ENCODE measurements at regions not wholly inside any gene's neighbourhood (a gene's known extent, or its start where the extent isn't known, plus 50 kb on each side); places are given as distances from the start of the nearest gene placed in this dataset.
"Not testable (repeated sequence)": the region's sequence is repeated elsewhere in the genome, so short reads cannot be mapped to it uniquely, and the experiment has no call there.

DNA sequence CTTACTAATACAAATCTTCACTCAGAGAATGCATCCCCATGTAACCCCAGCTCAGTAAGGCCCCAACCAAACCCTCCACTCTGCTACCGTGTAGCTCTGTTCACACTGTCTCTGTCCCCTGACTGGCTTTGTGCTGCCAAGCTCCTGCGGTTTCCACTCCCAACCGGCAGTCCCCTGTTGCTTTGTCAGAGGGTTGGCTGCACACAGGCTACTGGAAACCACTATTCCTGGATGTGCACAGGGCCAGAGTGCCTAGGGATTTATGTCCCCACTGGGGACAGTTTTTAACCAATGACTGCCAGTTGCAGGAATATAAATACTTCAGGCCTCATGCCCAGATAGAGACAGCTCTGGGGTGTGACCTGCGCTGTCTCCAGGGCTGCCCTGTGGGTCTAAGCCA is 157.1 kb upstream of the C16orf82 start:
- DNase-seq = no peak

DNA sequence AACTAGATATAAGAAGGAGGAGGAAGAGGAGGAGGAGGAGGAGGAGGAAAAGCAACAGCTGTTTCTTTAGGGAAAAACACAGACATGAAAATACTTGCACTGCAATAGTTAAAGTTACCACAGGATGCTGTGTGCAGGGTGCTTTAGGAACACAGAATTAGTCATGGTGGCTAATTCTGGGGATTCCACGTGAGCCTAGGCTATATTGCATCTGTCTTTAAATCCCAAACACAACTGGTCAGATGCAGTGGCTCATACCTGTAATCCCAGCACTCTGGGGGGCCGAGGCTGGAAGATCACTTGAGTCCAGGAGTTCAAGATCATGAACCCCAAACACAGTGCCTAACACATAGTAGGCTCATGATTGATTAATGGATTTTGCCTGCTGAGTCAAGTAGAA is 155.3 kb upstream of the C16orf82 start:
- no peak for DNase-seq

GRCh38 chr16:26913851-26914250 is 152.9 kb upstream of the C16orf82 start:
- DNase-seq = no peak

DNA sequence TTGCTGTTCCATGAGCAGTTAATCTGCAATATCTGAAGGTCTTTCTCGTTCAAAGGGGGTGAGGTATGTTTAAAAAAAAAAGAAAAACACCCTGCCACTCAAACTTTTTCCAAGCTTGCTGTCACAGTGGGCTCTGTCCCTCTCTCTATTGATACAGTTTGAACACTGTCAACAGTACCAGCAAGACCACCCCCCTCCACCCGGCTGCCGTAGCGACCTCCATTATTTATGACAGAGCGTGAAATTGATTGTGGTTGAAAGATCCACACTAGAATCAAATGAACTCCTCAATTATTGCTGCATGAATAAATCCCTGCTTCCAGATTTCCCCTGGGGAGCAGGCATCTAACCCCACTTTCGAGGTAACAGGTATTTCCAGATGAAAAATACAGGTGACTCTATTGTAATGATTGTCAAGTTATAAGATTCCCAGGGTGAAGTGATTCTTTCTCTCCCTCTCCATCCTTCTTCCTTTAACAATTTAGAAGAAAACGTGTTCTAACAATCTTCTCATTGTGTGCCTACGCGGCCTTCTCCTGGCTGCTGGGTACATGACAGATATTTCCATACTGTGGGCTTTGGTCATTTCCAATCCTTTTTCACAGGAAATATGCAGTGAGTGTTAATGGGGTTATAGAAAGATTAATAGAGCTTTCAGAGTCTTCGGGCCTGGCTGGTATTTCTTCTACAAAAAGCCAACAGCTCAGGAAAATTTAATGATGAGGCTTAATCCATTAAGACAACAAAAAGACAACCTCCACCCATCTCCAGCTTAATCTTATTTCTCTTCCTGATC is 135.7 kb upstream of the C16orf82 start:
- no peak for DNase-seq

- DNase-seq = no peak
These were observed 116.1 kb upstream of the C16orf82 start for GRCh38 chr16:26950636-26951035.

DNA sequence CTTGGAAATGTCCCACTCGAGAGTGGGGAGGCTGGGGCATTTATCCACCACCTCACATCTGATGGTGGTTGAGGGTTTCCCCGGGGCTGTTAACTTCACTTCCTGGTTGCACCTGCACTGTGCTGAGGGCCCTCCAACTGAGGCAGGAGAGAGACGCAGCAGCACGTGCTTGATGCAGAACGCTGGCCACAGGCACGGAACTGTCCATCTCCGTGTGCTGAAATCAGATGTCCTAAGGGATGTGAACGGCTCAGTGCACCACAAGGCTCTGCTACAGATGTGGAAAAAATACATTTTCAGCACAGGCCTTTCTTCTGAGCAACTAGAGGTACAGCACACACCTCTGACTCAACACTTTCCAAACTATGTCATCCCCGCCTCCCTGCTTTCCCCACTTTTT is 114.8 kb upstream of the C16orf82 start:
- DNase-seq = no peak

- DNase-seq = no peak
These were observed 114.3 kb upstream of the C16orf82 start for GRCh38 chr16:26952411-26952810.

GRCh38 chr16:26957283-26957859 is 109.4 kb upstream of the C16orf82 start:
- DNase-seq = no peak

GRCh38 chr16:26959416-26960009 is 107.2 kb upstream of the C16orf82 start:
- no peak for DNase-seq

- no peak for DNase-seq
These were observed 105.3 kb upstream of the C16orf82 start for GRCh38 chr16:26961459-26961858.

DNA sequence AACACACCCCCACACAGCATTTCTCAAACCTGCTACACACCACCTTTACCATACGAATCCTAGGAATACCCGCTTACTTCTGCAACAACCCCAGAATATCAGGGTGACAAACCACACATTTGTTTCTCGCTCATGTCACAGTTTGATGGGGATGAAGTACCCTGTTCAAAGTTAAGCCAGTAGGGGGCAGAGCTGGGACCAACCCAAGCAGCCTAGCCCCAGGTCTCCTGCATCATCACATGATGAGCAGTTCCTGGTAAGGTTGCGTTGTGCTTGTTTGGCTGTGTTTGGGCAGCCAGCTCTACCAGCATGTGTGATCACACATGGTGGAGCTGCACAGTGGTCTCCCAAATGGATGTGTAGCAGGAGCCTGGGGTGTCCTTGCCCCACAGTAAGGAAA is 103.6 kb upstream of the C16orf82 start:
- peak; percentile 4 for DNase-seq

GRCh38 chr16:26969589-26970231 is 97.0 kb upstream of the C16orf82 start:
- DNase-seq = no peak

DNA sequence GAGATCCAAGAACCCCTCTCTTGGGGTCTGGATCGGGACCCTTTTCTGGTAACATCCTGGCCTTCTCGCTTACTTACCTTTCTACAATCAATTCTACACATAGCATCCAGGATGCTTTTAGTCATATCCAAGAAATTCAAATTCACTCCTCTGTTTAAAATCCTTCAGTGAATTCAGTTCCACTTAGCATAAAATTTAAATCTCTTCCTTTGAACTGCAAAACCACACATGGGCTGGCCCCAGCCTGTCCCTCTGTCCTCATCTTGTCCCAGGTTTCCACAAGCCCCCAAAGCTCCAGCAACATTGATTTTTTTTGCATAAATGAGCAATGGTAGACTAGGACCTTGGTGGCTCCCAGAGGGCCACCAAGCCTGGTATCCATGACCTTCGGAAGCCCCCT is 96.4 kb upstream of the C16orf82 start:
- no peak for DNase-seq

GRCh38 chr16:26976873-26977272 is 89.9 kb upstream of the C16orf82 start:
- no peak for DNase-seq

DNA sequence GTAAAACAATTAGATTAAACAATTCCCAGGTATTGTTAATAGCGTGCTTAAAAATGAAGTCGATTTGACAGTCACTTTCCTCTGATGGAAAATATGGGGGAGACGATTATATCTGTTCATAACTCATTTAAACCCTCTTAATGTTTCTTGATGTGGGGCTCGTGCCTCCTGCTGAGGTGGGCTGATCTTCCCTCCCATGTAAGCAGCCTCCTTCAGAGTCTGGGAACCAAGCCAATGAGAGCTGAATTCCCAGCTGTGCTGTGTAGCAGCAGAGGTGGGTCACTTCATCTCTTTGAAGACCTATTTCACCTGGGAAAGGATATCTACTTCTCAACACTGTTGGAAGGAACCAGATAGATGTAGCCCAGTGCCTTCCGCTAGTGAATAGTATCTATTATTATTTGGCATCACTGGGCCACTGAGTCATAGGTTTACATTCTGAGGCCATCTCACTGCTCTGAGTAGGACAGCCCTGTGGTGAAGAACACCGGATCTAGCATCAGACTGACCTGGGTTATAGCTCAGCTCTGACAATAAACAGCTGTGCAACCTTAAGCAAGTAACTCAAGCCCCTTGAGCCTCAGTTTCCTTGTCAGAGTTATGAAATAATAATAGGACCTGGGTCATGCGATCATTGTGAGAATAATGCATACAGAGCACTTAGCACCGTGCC is 85.3 kb upstream of the C16orf82 start:
- no peak for DNase-seq

DNA sequence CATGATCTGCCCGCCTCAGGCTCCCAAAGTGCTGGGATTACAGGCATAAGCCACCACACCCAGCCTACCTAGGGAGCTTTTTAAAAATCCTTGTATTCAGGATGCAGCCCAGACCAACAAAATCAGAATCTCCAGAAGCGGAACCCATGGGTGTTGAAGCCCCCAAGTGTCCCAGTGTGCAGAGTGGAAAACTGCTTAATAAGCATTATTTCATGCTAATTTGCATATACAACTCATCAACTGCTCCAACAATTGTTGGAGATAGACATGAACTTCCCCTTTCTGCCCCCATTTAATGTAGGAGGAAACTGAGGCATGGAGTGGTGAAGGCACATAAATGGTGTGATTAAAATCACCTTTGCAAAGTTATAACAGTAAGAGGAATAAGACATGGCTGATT is 84.3 kb upstream of the C16orf82 start:
- no peak for DNase-seq

DNA sequence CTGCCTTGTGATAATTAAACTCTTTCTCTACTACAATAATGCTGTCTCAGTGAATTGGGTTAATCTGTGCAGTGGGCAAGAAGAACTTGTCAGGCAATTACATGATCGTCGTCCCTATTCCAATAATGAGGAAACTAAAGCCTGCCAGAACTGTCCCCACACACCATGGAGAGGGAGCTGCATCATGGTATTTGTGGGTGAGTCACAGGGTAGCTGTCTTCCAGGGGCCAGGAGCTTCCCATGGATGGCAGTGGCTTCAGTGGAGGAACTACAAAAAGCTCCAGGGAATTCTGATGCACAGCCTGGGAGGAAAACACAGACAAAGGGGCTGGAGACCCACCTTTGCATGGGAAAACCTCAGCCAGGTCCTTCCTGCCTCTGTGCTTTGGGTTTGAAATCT is 83.3 kb upstream of the C16orf82 start:
- DNase-seq = no peak

DNA sequence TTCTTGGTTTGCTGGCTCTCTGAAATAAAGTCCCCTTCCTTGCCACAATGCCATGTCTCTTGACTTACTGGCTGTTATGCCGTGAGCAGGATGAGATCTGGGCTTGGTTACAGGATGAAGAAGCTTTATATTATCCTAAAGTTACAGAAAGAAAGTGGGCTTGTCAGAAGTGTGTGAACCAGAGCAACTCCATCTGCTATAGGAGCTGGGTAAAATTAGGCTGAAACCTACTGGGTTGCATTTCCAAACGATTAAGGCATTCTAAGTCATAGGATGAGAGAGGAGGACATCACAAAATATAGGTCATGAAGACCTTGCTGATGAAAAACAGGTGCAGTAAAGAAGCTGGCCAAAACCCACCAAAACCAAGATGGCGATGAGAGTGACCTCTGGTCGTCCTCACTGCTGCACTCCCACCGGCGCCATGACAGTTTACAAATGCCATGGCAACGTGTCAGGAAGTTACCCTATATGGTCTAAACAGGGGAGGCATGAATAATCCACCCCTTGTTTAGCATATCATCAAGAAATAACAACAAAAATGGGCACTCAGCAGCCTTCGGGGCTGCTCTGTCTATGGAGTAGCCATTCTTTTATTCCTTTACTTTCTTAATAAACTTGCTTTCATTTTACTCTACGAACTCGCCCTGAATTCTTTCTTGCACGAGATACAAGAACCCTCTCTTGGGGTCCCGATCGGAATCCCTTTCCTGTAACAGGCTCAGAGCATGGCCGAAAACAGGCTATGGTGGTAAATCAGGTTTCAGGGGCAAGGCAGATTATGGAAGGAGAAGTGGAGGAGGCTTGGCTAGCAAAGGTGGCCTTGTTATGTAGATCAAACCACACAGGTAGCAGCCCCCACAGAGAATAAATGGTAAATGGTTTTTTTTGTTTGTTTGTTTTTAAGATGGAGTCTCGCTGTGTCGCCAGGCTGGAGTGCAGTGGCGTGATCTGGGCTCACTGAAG is 81.3 kb upstream of the C16orf82 start:
- no peak for DNase-seq

DNA sequence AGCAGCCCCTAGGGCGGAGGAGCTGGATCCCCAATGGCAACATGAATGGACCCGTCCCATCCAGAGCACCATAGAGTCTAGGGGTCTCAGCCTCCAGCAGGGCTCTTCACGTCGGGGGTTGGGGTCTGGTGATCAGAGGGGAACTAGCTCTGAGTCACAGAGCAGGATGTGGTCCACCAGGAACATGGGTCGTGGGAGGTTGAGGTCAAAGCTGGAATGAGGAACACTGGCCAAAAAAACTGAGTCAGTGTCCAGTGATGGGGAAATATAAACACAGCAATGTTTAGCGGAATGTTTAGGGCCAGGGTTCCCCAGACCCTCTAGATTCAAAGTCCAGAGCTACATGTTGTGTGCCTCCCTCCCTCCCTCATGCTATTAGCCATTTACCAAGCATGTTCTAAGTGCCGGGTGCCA is 79.1 kb upstream of the C16orf82 start:
- DNase-seq = no peak

DNA sequence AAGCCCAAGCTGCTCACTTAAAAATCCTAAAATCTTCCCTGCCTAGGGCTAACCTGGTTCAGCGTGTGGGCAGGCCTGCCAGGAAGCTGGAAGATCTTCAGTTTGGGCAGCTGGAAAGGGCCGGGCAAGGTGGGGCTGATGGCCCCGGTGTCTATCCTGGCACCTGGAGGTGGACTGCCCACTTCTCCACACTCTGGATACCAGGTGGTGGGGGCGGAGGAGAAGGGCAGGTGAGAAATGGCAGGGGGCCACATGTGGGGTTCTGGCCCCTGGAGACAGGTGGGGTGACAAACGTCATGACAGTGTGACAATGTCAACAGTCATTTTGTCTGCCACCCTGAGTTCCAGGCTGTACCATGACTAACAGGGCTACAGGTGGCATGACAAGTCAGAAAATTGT is 78.5 kb upstream of the C16orf82 start:
- no peak for DNase-seq

DNA sequence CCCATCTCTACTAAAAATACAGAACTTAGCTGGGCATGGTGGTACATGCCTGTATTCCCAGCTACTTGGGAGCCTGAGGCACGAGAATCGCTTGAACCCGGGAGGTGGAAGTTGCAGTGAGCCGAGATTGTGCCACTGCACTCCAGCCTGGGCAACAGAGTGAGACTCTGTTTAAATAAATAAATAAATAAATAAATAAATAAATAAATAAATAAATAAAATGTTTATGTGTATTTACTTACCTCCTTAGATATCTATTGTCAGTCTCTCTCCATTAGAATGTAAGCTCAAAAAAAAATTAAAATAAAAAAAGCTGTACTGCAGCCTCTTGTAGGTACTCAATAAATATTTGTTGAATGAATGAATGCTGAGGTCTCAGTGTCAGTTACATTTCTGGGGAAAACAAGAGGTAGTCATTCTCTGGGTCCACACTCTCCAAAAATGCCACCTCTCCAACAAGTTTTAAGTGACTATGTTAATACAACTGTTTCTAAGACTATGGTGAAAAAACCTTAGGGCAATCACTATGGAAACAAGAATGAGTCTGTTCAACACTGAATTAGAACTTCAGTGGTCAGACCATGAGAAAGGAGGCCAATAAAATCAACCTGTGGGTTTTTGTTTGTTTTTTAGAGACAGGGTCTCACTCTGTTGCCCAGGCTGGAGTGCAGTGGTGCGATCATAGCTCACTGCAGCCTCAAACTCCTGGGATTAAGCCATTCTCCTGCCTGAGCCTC is 76.2 kb upstream of the C16orf82 start:
- not testable (repeated sequence) for DNase-seq
